ENCODE measurements at regions not wholly inside any gene's neighbourhood (a gene's known extent, or its start where the extent isn't known, plus 50 kb on each side); places are given as distances from the start of the nearest gene placed in this dataset.

GRCh38 chr5:28855626-28856025 lies 1817.2 kb upstream of the CDH9 start:
- TF ChIP-seq CTCF (IDR thresholded peaks at IDR 0.05; ENCODE audit: control extremely low read depth in 1 of 3, insufficient read depth in 1 of 3, low read depth in 1 of 3, low read length in 3 of 3) (no peak), JUND (IDR thresholded peaks at IDR 0.05; ENCODE audit: low read length) (no peak), CEBPB (IDR thresholded peaks at IDR 0.05; ENCODE audit: low read depth, low read length) (no peak), MAFK (IDR thresholded peaks at IDR 0.05; ENCODE audit: low read depth, low read length) (no peak), TEAD4 (IDR thresholded peaks at IDR 0.05; ENCODE audit: low read depth, low read length) (no peak), ATF3 (IDR thresholded peaks at IDR 0.05; ENCODE audit: insufficient read depth, low read depth, low read length) (no peak), EZH2 (IDR thresholded peaks at IDR 0.05; ENCODE audit: low read depth, low read length, severe bottlenecking) (no peak), KDM5A (IDR thresholded peaks at IDR 0.05; ENCODE audit: low read length) (no peak), POLR2A (IDR thresholded peaks at IDR 0.05; ENCODE audit: control extremely low read depth in 1 of 2, low read depth in 2 of 2, low read length in 2 of 2) (no peak), BCL11A (IDR thresholded peaks at IDR 0.05; ENCODE audit: low read depth in 2 of 2, low read length in 2 of 2) (no peak), SUZ12 (IDR thresholded peaks at IDR 0.05; ENCODE audit: low read length) (no peak), EP300 (IDR thresholded peaks at IDR 0.05; ENCODE audit: borderline replicate concordance in 1 of 2, low read depth in 2 of 2, low read length in 2 of 2) (no peak), RNF2 (IDR thresholded peaks at IDR 0.05; ENCODE audit: borderline replicate concordance, low read depth, low read length, missing control alignments, poor library complexity, severe bottlenecking) (no peak)

Measured in H1 (cell line).